Lung (tissue), 11 donors: ENCODE measurements at regions not wholly inside any gene's neighbourhood (a gene's known extent, or its start where the extent isn't known, plus 50 kb on each side); places are given as distances from the start of the nearest gene placed in this dataset.

Source experiments
- ATAC-seq: fragments of 200-7000 bp; cut with Tn5 transposase; one replicate; pipeline ENCODE4 v1.9.1; 2020; ENCODE audit warnings: moderate number of reproducible peaks; ENCODE audit not compliant: insufficient read depth, low FRiP score
- DNase-seq, 3 donors: peaks; one replicate each; pipeline ENCODE4 v3.0.0-alpha.2; 2013 to 2017
- H3K27ac ChIP-seq, 2 donors: one replicate each; pipeline ENCODE4 v1.5.1; 2013; ENCODE audit warnings: mild to moderate bottlenecking in 2 of 2, moderate library complexity in 2 of 2, control low read depth in 1 of 2, inconsistent platforms in 1 of 2, low read depth in 1 of 2, low read length in 1 of 2
- H3K27me3 ChIP-seq, 3 donors: one replicate each; pipeline ENCODE4 v1.5.1; 2013; ENCODE audit warnings: low read length in 2 of 3; ENCODE audit not compliant: control insufficient read depth in 3 of 3, insufficient read depth in 3 of 3
- H3K36me3 ChIP-seq, 4 donors: one replicate each; pipeline ENCODE4 v1.5.1; 2013; ENCODE audit warnings: low read length in 4 of 4, mild to moderate bottlenecking in 1 of 4, moderate library complexity in 1 of 4; ENCODE audit not compliant: control insufficient read depth in 4 of 4, insufficient read depth in 4 of 4
- H3K4me1 ChIP-seq, 5 donors: one replicate each; pipeline ENCODE4 v1.5.1; 2013; ENCODE audit warnings: low read length in 5 of 5, mild to moderate bottlenecking in 2 of 5, moderate library complexity in 1 of 5; ENCODE audit not compliant: control insufficient read depth in 5 of 5, insufficient read depth in 5 of 5
- H3K4me3 ChIP-seq: one replicate; pipeline ENCODE4 v1.5.1; 2013; ENCODE audit warnings: mild to moderate bottlenecking, control low read depth, moderate library complexity
- H3K9ac ChIP-seq, 2 donors: one replicate each; pipeline ENCODE4 v1.5.1; 2013; ENCODE audit warnings: low read length in 2 of 2, control low read depth in 1 of 2; ENCODE audit not compliant: insufficient read depth in 1 of 2
- H3K9me3 ChIP-seq, 4 donors: one replicate each; pipeline ENCODE4 v1.5.1; 2013; ENCODE audit warnings: low read length in 3 of 4, mild to moderate bottlenecking in 1 of 4, moderate library complexity in 1 of 4; ENCODE audit not compliant: control insufficient read depth in 4 of 4, insufficient read depth in 3 of 4
- WGBS, 2 donors: extraction: QIAGEN DNeasy Blood & Tissue Kit; methylation state at CpG; one replicate each; pipeline ENCODE4 v1.1.7; 2013; 5-methylcytosine and 5-hydroxymethylcytosine counted together
- TF ChIP-seq, protein P1 (sequence below): IDR thresholded peaks from 2 replicates; pipeline ENCODE4 v1.5.1; 2012; ENCODE audit warnings: mild to moderate bottlenecking; ENCODE audit errors: control extremely low read depth, extremely low read depth
- donor health status: control.
- donor health status: control.
- donor health status: Bipolar disorder and iron deficiency.
- donor health status: healthy.
- donor health status: DM: yes; HTN: yes; CAD: no.

DNA sequence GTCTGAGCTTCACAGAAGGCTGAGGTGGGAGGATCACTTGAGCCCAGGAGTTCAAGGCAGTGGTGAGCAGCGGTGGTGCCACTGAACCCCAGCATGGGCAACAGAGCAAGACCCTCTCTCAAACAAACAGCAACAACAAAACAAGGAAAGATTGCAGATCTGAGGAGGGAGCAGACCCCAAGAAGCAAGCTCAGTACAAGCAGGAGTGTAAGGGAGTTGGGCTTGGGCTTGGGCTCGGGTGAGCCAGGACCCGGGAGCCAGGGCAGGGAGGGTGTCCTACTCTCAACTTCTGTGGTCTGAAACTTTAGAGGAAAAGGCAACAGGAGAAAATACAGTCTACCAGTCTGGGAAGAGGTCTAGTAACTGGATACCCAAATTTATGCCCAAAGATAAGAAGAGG lies 92.0 kb upstream of the RAB12 start:
- H3K27me3 ChIP-seq = no peaks in the 10 kb centered on the region
- no peak overlapping the region for H3K9ac ChIP-seq
- 95 to 96% methylated on average over 3 of the region's 3 CpGs for WGBS, 2 donors
- DNase-seq (no peak), ATAC-seq (no peak)
- H3K9me3 ChIP-seq = peaks cover 0 to 8% (median 2%) of the 10 kb centered on the region in 4 donors
- H3K36me3 ChIP-seq = no peaks in the 10 kb centered on the region
- H3K4me1 ChIP-seq = no peaks in the 10 kb centered on the region
- H3K27ac ChIP-seq = no peak overlapping the region
- no peak overlapping the region for H3K4me3 ChIP-seq
- TF ChIP-seq, protein P1, sequence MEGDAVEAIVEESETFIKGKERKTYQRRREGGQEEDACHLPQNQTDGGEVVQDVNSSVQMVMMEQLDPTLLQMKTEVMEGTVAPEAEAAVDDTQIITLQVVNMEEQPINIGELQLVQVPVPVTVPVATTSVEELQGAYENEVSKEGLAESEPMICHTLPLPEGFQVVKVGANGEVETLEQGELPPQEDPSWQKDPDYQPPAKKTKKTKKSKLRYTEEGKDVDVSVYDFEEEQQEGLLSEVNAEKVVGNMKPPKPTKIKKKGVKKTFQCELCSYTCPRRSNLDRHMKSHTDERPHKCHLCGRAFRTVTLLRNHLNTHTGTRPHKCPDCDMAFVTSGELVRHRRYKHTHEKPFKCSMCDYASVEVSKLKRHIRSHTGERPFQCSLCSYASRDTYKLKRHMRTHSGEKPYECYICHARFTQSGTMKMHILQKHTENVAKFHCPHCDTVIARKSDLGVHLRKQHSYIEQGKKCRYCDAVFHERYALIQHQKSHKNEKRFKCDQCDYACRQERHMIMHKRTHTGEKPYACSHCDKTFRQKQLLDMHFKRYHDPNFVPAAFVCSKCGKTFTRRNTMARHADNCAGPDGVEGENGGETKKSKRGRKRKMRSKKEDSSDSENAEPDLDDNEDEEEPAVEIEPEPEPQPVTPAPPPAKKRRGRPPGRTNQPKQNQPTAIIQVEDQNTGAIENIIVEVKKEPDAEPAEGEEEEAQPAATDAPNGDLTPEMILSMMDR = no peak

DNA sequence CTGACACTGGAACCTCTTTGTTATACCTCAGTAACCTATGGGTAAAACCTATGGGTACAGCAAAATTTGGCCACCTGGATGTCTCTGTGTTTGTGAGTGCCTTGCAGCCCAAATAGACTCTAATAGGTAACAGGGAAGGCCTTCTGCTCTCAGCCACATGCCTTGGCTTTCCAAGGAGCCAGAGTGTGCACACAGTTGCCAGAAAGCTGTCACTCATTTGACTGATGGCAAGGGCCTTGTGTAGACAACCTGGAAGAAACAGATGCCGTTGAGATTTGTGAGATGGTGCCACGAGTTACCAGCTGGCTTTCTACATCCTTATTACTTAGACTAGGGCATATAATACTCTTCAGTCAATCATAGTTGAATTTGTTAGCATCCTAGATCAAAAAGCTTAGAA lies 90.1 kb upstream of the RAB12 start:
- H3K4me1 ChIP-seq = no peaks in the 10 kb centered on the region
- H3K4me3 ChIP-seq = no peak overlapping the region
- TF ChIP-seq, protein P1 = no peak
- peaks cover 0 to 8% (median 2%) of the 10 kb centered on the region in 4 donors for H3K9me3 ChIP-seq
- no peaks in the 10 kb centered on the region for H3K27me3 ChIP-seq
- no peak overlapping the region for H3K9ac ChIP-seq
- no peaks in the 10 kb centered on the region for H3K36me3 ChIP-seq
- WGBS, 2 donors = 47 to 53% methylated on average over 2 of the region's 2 CpGs
- ATAC-seq (no peak), DNase-seq (no peak)
- no peak overlapping the region for H3K27ac ChIP-seq

DNA sequence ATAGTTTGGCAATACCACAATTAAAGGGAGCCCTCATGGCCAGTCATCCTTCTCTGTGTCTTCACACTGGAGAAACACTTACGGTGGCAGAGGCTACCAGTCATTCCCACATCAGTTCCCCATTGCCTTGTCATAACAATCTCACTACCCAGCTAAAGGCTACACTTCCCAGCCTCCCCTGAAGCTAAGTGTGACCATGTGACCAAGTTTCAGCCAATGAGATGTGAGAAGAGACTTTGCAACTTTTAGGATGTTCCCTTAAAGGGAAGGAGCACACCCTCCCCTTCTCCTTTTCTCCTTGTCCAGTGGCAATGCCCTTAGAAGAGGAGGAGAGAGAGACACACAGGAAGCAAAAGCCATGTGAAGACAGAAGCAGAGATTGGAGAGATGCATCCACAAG lies 89.0 kb upstream of the RAB12 start:
- H3K36me3 ChIP-seq = no peaks in the 10 kb centered on the region
- ATAC-seq = no peak
- no peak overlapping the region for H3K27ac ChIP-seq
- no peaks in the 10 kb centered on the region for H3K4me1 ChIP-seq
- H3K4me3 ChIP-seq = no peak overlapping the region
- 83 to 100% methylated on average over 1 of the region's 1 CpG for WGBS, 2 donors
- no peak overlapping the region for H3K9ac ChIP-seq
- DNase-seq = no peak
- H3K9me3 ChIP-seq = peaks cover 0 to 8% (median 2%) of the 10 kb centered on the region in 4 donors
- TF ChIP-seq, protein P1 = no peak
- H3K27me3 ChIP-seq = no peaks in the 10 kb centered on the region

DNA sequence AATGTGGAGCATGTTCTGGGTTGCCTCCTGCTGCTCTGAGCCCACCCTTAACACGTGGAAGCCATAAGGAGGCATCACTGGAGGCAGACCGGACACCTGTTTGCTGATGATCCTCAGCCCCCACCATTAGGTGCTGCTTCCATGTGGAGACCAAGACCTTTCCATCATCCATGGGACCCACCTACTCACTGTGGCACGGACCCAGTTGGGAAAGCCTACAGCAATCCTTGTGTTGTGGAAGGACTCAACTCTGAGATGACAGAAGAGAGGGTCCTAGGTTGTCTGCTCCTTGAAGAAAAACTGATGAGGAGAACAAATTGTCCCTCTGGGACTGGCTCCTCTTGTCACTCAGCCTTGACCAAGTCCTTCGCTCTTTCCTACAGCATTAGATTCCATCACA lies 86.5 kb upstream of the RAB12 start:
- ATAC-seq (no peak), DNase-seq (no peak)
- no peak overlapping the region for H3K9ac ChIP-seq
- TF ChIP-seq, protein P1 = no peak
- no peak overlapping the region for H3K4me3 ChIP-seq
- no peaks in the 10 kb centered on the region for H3K36me3 ChIP-seq
- WGBS, 2 donors = 83 to 84% methylated on average over 4 of the region's 4 CpGs
- peaks cover 0 to 8% (median 2%) of the 10 kb centered on the region in 4 donors for H3K9me3 ChIP-seq
- no peak overlapping the region for H3K27ac ChIP-seq
- H3K27me3 ChIP-seq = no peaks in the 10 kb centered on the region
- no peaks in the 10 kb centered on the region for H3K4me1 ChIP-seq
